ENCODE measurements at regions not wholly inside any gene's neighbourhood (a gene's known extent, or its start where the extent isn't known, plus 50 kb on each side); places are given as distances from the start of the nearest gene placed in this dataset.
"Not testable (repeated sequence)": the region's sequence is repeated elsewhere in the genome, so short reads cannot be mapped to it uniquely, and the experiment has no call there.

- TF ChIP-seq, protein P1, sequence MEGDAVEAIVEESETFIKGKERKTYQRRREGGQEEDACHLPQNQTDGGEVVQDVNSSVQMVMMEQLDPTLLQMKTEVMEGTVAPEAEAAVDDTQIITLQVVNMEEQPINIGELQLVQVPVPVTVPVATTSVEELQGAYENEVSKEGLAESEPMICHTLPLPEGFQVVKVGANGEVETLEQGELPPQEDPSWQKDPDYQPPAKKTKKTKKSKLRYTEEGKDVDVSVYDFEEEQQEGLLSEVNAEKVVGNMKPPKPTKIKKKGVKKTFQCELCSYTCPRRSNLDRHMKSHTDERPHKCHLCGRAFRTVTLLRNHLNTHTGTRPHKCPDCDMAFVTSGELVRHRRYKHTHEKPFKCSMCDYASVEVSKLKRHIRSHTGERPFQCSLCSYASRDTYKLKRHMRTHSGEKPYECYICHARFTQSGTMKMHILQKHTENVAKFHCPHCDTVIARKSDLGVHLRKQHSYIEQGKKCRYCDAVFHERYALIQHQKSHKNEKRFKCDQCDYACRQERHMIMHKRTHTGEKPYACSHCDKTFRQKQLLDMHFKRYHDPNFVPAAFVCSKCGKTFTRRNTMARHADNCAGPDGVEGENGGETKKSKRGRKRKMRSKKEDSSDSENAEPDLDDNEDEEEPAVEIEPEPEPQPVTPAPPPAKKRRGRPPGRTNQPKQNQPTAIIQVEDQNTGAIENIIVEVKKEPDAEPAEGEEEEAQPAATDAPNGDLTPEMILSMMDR (conservative IDR thresholded peaks at IDR 0.05) = not testable (repeated sequence)
- not testable (repeated sequence) for TF ChIP-seq EZH2 (IDR thresholded peaks at IDR 0.05; ENCODE audit: low read depth)
These were observed 177.3 kb downstream of the C9orf50 start for GRCh38 chr9:129443515-129444164.
